PC-9 (cell line): ENCODE measurements at regions not wholly inside any gene's neighbourhood (a gene's known extent, or its start where the extent isn't known, plus 50 kb on each side); places are given as distances from the start of the nearest gene placed in this dataset.

Experiments
- BruUV-seq: library from RNA; stranded (reverse); fragments of 400-500 nt; replicated peaks from 2 replicates; lab custom pipeline; 2021; lab: Mats Ljungman, UMichigan
- CTCF ChIA-PET: fragments of 300-600 bp; sonication (Branson Sonifier 250); formaldehyde crosslinking; loops from one replicate; lab custom pipeline; 2022; ENCODE audit warnings: antibody characterized with exemption; lab: Charles Lee
- POLR2A ChIA-PET: fragments of 300-600 bp; sonication (Branson Sonifier 250); formaldehyde crosslinking; loops from one replicate; lab custom pipeline; 2022; ENCODE audit warnings: antibody characterized with exemption; ENCODE audit not compliant: unreplicated experiment; lab: Charles Lee
- DNase-seq, 2 experiments: peaks; one replicate each; pipeline versions ENCODE4 v3.0.0 to v3.0.0-alpha.2; 2015 to 2022; ENCODE audit warnings: mixed read lengths in 1 of 2
- H2AFZ ChIP-seq: fragments of 200-600 bp; sonication (generic); 2 replicates; pipeline ENCODE4 v1.8.1; 2017; ENCODE audit warnings: antibody characterized with exemption
- H3F3A ChIP-seq: fragments of 200-600 bp; sonication (generic); 2 replicates; pipeline ENCODE4 v1.8.1; 2017; ENCODE audit warnings: antibody characterized with exemption, mild to moderate bottlenecking, low read depth; ENCODE audit not compliant: insufficient read depth
- H3K27ac ChIP-seq: fragments of 200-600 bp; sonication (generic); 2 replicates; pipeline ENCODE4 v1.6.1; 2016; ENCODE audit warnings: mixed run types
- H3K27me3 ChIP-seq: fragments of 200-600 bp; sonication (generic); 2 replicates; pipeline ENCODE4 v1.6.1; 2016; ENCODE audit warnings: low read depth, mixed run types; ENCODE audit not compliant: insufficient read depth
- H3K36me3 ChIP-seq: fragments of 200-600 bp; sonication (generic); 2 replicates; pipeline ENCODE4 v1.6.1; 2016; ENCODE audit warnings: low read depth, mixed run types
- H3K4me1 ChIP-seq: fragments of 200-600 bp; sonication (generic); replicated peaks from 2 replicates; pipeline ENCODE4 v1.6.1; 2016; ENCODE audit warnings: mixed run types; ENCODE audit not compliant: insufficient read depth
- H3K4me2 ChIP-seq: fragments of 200-600 bp; sonication (generic); 2 replicates; pipeline ENCODE4 v1.6.1; 2017; ENCODE audit warnings: mixed run types
- H3K4me3 ChIP-seq: fragments of 200-600 bp; sonication (generic); 2 replicates; pipeline ENCODE4 v1.6.1; 2016; ENCODE audit warnings: mixed run types
- H3K79me2 ChIP-seq: fragments of 200-600 bp; sonication (generic); 2 replicates; pipeline ENCODE4 v1.6.1; 2017; ENCODE audit warnings: low read depth, mixed run types
- H3K9me2 ChIP-seq: fragments of 200-600 bp; sonication (generic); 2 replicates; pipeline ENCODE4 v1.8.1; 2017; ENCODE audit warnings: mild to moderate bottlenecking; ENCODE audit not compliant: insufficient read depth
- H3K9me3 ChIP-seq: fragments of 200-600 bp; sonication (generic); 2 replicates; pipeline ENCODE4 v1.8.1; 2016; ENCODE audit warnings: low read depth; ENCODE audit not compliant: insufficient read depth
- H4K20me1 ChIP-seq: fragments of 200-600 bp; sonication (generic); 2 replicates; pipeline ENCODE4 v1.8.1; 2017; ENCODE audit not compliant: insufficient read depth
- EZH2 ChIP-seq: fragments of 200-600 bp; sonication (generic); IDR thresholded peaks from 2 replicates; pipeline ENCODE4 v1.8.0; 2017; ENCODE audit warnings: antibody characterized with exemption, low read depth
- intact Hi-C: fragments of 100-400 bp; cut with micrococcal nuclease; formaldehyde crosslinking; loops from one replicate; pipeline ENCODE4 v1.10.0; 2022; ENCODE audit not compliant: unreplicated experiment
- TF ChIP-seq, protein P1 (sequence below): fragments of 200-600 bp; sonication (generic); conservative IDR thresholded peaks from 2 replicates; pipeline ENCODE4 v1.6.1; 2017; ENCODE audit warnings: mixed run types, antibody characterized with exemption, mild to moderate bottlenecking, moderate library complexity

DNA sequence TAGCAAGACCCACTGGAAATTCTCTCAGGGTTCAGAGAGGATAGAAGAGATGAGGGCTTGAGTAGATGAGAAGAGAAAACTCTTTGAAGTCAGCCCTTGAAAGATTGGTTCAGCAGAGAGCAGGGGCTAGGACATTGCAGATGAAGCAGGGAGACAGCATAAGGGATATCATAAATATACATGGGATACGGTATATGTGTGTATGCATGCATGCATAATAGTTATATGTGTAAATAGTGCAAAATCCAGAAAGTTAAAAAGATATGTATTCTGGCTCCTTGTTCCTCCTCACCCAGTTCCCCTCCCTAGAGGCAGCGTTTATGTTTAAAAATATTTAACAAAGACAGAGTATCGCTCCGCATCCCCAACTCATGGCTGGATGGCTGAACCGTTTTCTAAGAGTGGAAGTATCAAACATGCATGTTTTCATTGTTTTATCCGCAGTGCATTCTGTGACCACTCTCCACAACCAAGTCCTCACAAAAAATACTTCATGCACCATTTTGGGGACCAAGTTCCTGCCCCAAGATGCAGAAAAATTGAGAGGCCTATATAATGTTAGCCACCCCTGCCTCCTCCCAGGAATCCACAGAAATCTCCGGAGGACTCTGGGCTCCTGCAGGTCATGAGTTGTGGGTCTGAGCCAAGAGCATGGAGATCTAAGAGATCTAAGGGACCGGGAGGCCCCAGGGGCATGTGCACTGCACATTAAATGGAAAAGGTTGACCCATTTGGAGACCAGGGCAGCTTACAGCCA is 119.5 kb downstream of the MTX3 start:
- H3K9me3 ChIP-seq: no peaks in the 10 kb centered on the region
- no peaks in the 10 kb centered on the region for H3K36me3 ChIP-seq
- no peaks in the 10 kb centered on the region for H4K20me1 ChIP-seq
- H3K4me1 ChIP-seq: no peaks in the 10 kb centered on the region
- ChIA-PET POLR2A (no interaction called here), CTCF (interaction anchor here (0.6 kb wide), 1 partner anchor 1873 kb away, joined by 3 read pairs; no protein-coding TSS in a partner anchor)
- DNase-seq: no peak
- BruUV-seq: no TSS peak
- H3F3A ChIP-seq: no peaks in the 10 kb centered on the region
- no peak for TF ChIP-seq EZH2
- intact Hi-C loops: loop anchor here (10.0 kb wide), 1 partner anchor 183 kb away; no protein-coding TSS in a partner anchor
- no peak overlapping the region for H3K4me2 ChIP-seq
- no peak overlapping the region for H3K4me3 ChIP-seq
- H2AFZ ChIP-seq: no peak overlapping the region
- no peaks in the 10 kb centered on the region for H3K79me2 ChIP-seq
- no peak overlapping the region for H3K27ac ChIP-seq
- H3K27me3 ChIP-seq: peaks cover 14% of the 10 kb centered on the region
- H3K9me2 ChIP-seq: no peaks in the 10 kb centered on the region

DNA sequence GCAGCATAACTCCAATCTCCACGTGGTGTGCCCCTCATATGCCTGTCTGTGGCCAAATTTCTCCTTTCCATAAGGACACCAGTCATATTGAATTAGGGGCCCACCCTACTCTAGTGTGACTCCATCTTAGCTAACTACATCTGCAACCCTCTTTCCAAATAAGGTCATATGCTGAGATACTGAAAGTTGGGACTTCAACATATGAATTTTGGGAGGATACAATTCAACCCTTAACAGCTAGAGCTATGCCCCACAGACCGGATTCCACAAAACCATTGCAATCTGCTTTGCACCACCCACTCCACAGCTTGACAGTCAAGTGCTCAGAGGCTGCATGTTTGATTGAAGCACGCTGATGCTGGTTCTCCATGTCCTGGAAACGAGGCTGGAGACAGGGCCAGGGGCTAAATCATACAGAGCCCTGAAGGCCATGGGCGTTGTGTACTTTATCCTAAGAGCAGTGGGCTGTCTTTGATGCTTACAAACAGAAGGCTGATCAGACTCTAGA is 122.8 kb downstream of the MTX3 start:
- peaks cover 6% of the 10 kb centered on the region; the same call in 1 of the 2 replicates for H3K27me3 ChIP-seq
- no peaks in the 10 kb centered on the region for H3K4me1 ChIP-seq
- no peak overlapping the region for H3K27ac ChIP-seq
- POLR2A ChIA-PET: no interaction called here
- DNase-seq: no peak
- H3K79me2 ChIP-seq: no peaks in the 10 kb centered on the region
- H3K9me3 ChIP-seq: no peaks in the 10 kb centered on the region
- no peak overlapping the region for H3K4me3 ChIP-seq
- no peak overlapping the region for H2AFZ ChIP-seq
- no peaks in the 10 kb centered on the region for H3K36me3 ChIP-seq
- CTCF ChIA-PET: no interaction called here
- H3F3A ChIP-seq: no peaks in the 10 kb centered on the region
- TF ChIP-seq EZH2: no peak
- TF ChIP-seq, protein P1, sequence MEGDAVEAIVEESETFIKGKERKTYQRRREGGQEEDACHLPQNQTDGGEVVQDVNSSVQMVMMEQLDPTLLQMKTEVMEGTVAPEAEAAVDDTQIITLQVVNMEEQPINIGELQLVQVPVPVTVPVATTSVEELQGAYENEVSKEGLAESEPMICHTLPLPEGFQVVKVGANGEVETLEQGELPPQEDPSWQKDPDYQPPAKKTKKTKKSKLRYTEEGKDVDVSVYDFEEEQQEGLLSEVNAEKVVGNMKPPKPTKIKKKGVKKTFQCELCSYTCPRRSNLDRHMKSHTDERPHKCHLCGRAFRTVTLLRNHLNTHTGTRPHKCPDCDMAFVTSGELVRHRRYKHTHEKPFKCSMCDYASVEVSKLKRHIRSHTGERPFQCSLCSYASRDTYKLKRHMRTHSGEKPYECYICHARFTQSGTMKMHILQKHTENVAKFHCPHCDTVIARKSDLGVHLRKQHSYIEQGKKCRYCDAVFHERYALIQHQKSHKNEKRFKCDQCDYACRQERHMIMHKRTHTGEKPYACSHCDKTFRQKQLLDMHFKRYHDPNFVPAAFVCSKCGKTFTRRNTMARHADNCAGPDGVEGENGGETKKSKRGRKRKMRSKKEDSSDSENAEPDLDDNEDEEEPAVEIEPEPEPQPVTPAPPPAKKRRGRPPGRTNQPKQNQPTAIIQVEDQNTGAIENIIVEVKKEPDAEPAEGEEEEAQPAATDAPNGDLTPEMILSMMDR: no peak
- no peak overlapping the region for H3K4me2 ChIP-seq
- no peaks in the 10 kb centered on the region for H3K9me2 ChIP-seq
- no TSS peak for BruUV-seq
- H4K20me1 ChIP-seq: no peaks in the 10 kb centered on the region
- intact Hi-C loops: no loop called here

DNA sequence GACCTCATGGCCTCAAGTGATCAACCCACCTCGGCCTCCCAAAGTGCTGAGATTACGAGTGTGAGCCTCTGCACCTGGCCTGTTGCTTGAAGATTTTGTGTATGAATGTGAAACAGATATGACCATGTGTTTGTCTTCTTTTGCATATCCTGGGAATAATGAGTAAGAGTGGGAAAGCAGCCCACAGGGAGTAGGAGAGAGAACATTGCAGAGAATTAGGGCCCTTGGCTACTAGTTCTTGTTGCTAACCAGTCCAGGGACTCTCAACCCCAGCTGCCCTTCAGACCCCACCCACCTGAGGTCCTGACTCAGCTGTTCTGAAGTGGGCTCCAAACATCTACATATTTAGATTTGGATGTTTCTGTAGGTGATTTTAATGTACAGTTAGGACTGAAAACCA is 125.5 kb downstream of the MTX3 start:
- no peaks in the 10 kb centered on the region; the same call in 1 of the 2 replicates for H3F3A ChIP-seq
- CTCF ChIA-PET: no interaction called here

More for the DNA sequence above, 125.5 kb downstream of the MTX3 start:
- DNase-seq: no peak
- no peaks in the 10 kb centered on the region for H3K79me2 ChIP-seq
- H3K27me3 ChIP-seq: no peaks in the 10 kb centered on the region
- H4K20me1 ChIP-seq: no peaks in the 10 kb centered on the region
- no peaks in the 10 kb centered on the region for H3K9me2 ChIP-seq
- no peak overlapping the region for H3K4me2 ChIP-seq
- POLR2A ChIA-PET: no interaction called here
- H3K4me1 ChIP-seq: no peaks in the 10 kb centered on the region
- no peaks in the 10 kb centered on the region for H3K36me3 ChIP-seq
- intact Hi-C loops: no loop called here
- no peak overlapping the region for H3K4me3 ChIP-seq
- H3K9me3 ChIP-seq: no peaks in the 10 kb centered on the region
- TF ChIP-seq EZH2: no peak
- TF ChIP-seq, protein P1: no peak
- BruUV-seq: no TSS peak
- no peak overlapping the region for H2AFZ ChIP-seq
- H3K27ac ChIP-seq: no peak overlapping the region
